GM12878 (cell line): ENCODE measurements at regions not wholly inside any gene's neighbourhood (a gene's known extent, or its start where the extent isn't known, plus 50 kb on each side); places are given as distances from the start of the nearest gene placed in this dataset.

Experiments
- ATAC-seq: fragments of 200-7000 bp; cut with Tn5 transposase; 3 replicates; pipeline ENCODE4 v1.9.1; 2020; ENCODE audit warnings: mild to moderate bottlenecking, moderate library complexity
- BruUV-seq: library from RNA; stranded (reverse); fragments of 400-500 nt; replicated peaks from 2 replicates; lab custom pipeline; 2021; lab: Mats Ljungman, UMichigan
- CTCF ChIA-PET: fragments of 300-600 bp; sonication (Branson Sonifier 250); formaldehyde crosslinking; extraction: SDS; loops from one replicate; lab custom pipeline; 2021; ENCODE audit warnings: inconsistent platforms; lab: Yijun Ruan, JAX
- POLR2A ChIA-PET: fragments of 350-600 bp; formaldehyde crosslinking; extraction: SDS; loops from one replicate; lab custom pipeline; 2021; ENCODE audit warnings: inconsistent platforms; lab: Charles Lee
- RAD21 ChIA-PET: fragments of 300-600 bp; sonication (Branson Sonifier 250); formaldehyde crosslinking; loops from one replicate; lab custom pipeline; 2023; ENCODE audit warnings: antibody characterized with exemption; ENCODE audit not compliant: unreplicated experiment; lab: Charles Lee
- SMC1A ChIA-PET: fragments of 300-600 bp; sonication (Branson Sonifier 250); formaldehyde crosslinking; loops from one replicate; lab custom pipeline; 2023; ENCODE audit not compliant: unreplicated experiment, uncharacterized antibody; lab: Charles Lee
- DNase-seq: peaks from one replicate; pipeline ENCODE4 v3.0.0-alpha.2; 2011; ENCODE audit warnings: low read depth, low spot score
- FAIRE-seq: peaks from 3 replicates; lab custom pipeline; 2011; peaks lifted over from hg19 to GRCh38; lab: Jason Lieb, UNC
- H2AFZ ChIP-seq: 2 replicates; pipeline ENCODE4 v1.6.0; 2011; ENCODE audit warnings: low read depth, low read length, control low read depth; ENCODE audit not compliant: control insufficient read depth
- H3K27ac ChIP-seq: 2 replicates; pipeline ENCODE4 v1.5.1; 2011; ENCODE audit warnings: control low read depth; ENCODE audit not compliant: control insufficient read depth, insufficient read depth
- H3K27me3 ChIP-seq, 2 experiments: replicated peaks in 1 of 2; 2 replicates each; pipeline versions ENCODE4 v1.6.0 to v1.6.1; 2011; ENCODE audit warnings: low read length in 1 of 2; ENCODE audit not compliant: control insufficient read depth in 2 of 2, insufficient read depth in 2 of 2
- H3K36me3 ChIP-seq, 2 experiments: 2 replicates each; pipeline ENCODE4 v1.5.1; 2011; ENCODE audit warnings: low read length in 1 of 2; ENCODE audit not compliant: control insufficient read depth in 2 of 2, insufficient read depth in 2 of 2
- H3K4me1 ChIP-seq: 2 replicates; pipeline ENCODE4 v1.6.1; 2011; ENCODE audit warnings: mild to moderate bottlenecking, low read length, moderate library complexity, mixed read lengths; ENCODE audit not compliant: control insufficient read depth, insufficient read depth
- H3K4me2 ChIP-seq: 2 replicates; pipeline ENCODE4 v1.6.0; 2011; ENCODE audit warnings: control low read depth; ENCODE audit not compliant: control insufficient read depth, insufficient read depth
- H3K4me3 ChIP-seq: fragments of 200-600 bp; sonication (generic); 2 replicates; pipeline ENCODE4 v1.5.1; 2016
- H3K79me2 ChIP-seq: 2 replicates; pipeline ENCODE4 v1.6.0; 2011; ENCODE audit warnings: low read length; ENCODE audit not compliant: control insufficient read depth, insufficient read depth
- H3K9ac ChIP-seq: 2 replicates; pipeline ENCODE4 v1.8.0; 2011; ENCODE audit warnings: low read length, control low read depth, mixed read lengths; ENCODE audit not compliant: control insufficient read depth, insufficient read depth
- H3K9me3 ChIP-seq: replicated peaks from 3 replicates; pipeline ENCODE4 v1.5.1; 2011; ENCODE audit warnings: mild to moderate bottlenecking, low read length; ENCODE audit not compliant: control insufficient read depth, insufficient read depth
- H4K20me1 ChIP-seq: 2 replicates; pipeline ENCODE4 v1.6.0; 2011; ENCODE audit not compliant: control insufficient read depth, insufficient read depth
- BHLHE40 ChIP-seq, 2 experiments: fragments of 450-650 bp in 1 of 2; IDR thresholded peaks; 2 replicates each; pipeline ENCODE4 v1.6.1; 2011 to 2017; ENCODE audit warnings: low read depth in 2 of 2, borderline replicate concordance in 1 of 2, improper control_type of control experiment in 1 of 2, low read length in 1 of 2, mild to moderate bottlenecking in 1 of 2
- CBFB ChIP-seq: IDR thresholded peaks from 2 replicates; pipeline ENCODE4 v1.6.1; 2016; ENCODE audit warnings: antibody characterized with exemption, low read depth
- EZH2 ChIP-seq: IDR thresholded peaks from 2 replicates; pipeline ENCODE4 v1.6.1; 2012; ENCODE audit warnings: low read depth, mild to moderate bottlenecking, control low read depth, inconsistent platforms, low read length, borderline replicate concordance; ENCODE audit not compliant: control insufficient read depth
- IKZF1 ChIP-seq: fragments of 450-650 bp; conservative IDR thresholded peaks from 2 replicates; pipeline ENCODE4 v1.6.1; 2017; ENCODE audit warnings: antibody characterized with exemption, mild to moderate bottlenecking
- IRF4 ChIP-seq: IDR thresholded peaks from 2 replicates; pipeline ENCODE4 v1.6.1; 2011; ENCODE audit warnings: low read depth, low read length
- NFIC ChIP-seq: IDR thresholded peaks from 2 replicates; pipeline ENCODE4 v1.6.1; 2012; ENCODE audit warnings: low read depth, mild to moderate bottlenecking, inconsistent platforms, low read length, moderate library complexity
- POLR2A ChIP-seq: IDR thresholded peaks from 2 replicates; pipeline ENCODE4 v1.6.1; 2011; ENCODE audit warnings: low read depth, mild to moderate bottlenecking, low read length
- POU2F2 ChIP-seq: IDR thresholded peaks from 3 replicates; pipeline ENCODE4 v1.6.1; 2011; ENCODE audit warnings: low read depth, mild to moderate bottlenecking, low read length, borderline replicate concordance
- RAD51 ChIP-seq: fragments of 450-650 bp; IDR thresholded peaks from 2 replicates; pipeline ENCODE4 v1.6.1; 2016; ENCODE audit warnings: moderate library complexity, mild to moderate bottlenecking, inconsistent platforms
- RELB ChIP-seq: fragments of 450-650 bp; IDR thresholded peaks from 2 replicates; pipeline ENCODE4 v1.6.1; 2017; ENCODE audit warnings: low read depth, mild to moderate bottlenecking, moderate library complexity
- SMARCA5 ChIP-seq: fragments of 450-650 bp; IDR thresholded peaks from 2 replicates; pipeline ENCODE4 v1.6.1; 2017; ENCODE audit warnings: mild to moderate bottlenecking
- TAF1 ChIP-seq: IDR thresholded peaks from 2 replicates; pipeline ENCODE4 v1.6.1; 2011; ENCODE audit warnings: mild to moderate bottlenecking, low read depth, low read length, borderline replicate concordance
- ZBED1 ChIP-seq: IDR thresholded peaks from 2 replicates; pipeline ENCODE4 v1.6.1; 2016; ENCODE audit warnings: borderline replicate concordance
- ZNF274 ChIP-seq: IDR thresholded peaks from one replicate; pipeline ENCODE4 v1.8.0; 2011; ENCODE audit not compliant: insufficient read length, insufficient read depth
- ZSCAN29 ChIP-seq: fragments of 450-650 bp; IDR thresholded peaks from 2 replicates; pipeline ENCODE4 v1.6.1; 2017; ENCODE audit warnings: mild to moderate bottlenecking, moderate library complexity
- WGBS: methylation state at CpG from one replicate; pipeline ENCODE4 v1.1.6; 2016; ENCODE audit warnings: low lambda C conversion rate; ENCODE audit not compliant: insufficient replicate concordance, insufficient coverage; ENCODE audit errors: missing lambda C conversion rate; 5-methylcytosine and 5-hydroxymethylcytosine counted together
- in situ Hi-C: fragments of 300-500 bp; cut with MboI; formaldehyde crosslinking; loops from 9 replicates; pipeline ENCODE4 v1.14.3; 2018; ENCODE audit warnings: mixed read lengths
- intact Hi-C: fragments of 100-400 bp; cut with micrococcal nuclease; formaldehyde crosslinking; loops from one replicate; pipeline ENCODE4 v1.14.2; 2022; ENCODE audit not compliant: unreplicated experiment
- TF ChIP-seq, protein P1 (sequence below): fragments of 450-650 bp; formaldehyde crosslinking; IDR thresholded peaks from 2 replicates; pipeline ENCODE4 v1.4.0; 2020; ENCODE audit warnings: mild to moderate bottlenecking, moderate library complexity
- TF ChIP-seq, protein P2 (sequence below): IDR thresholded peaks from 2 replicates; pipeline ENCODE4 v1.6.1; 2012; ENCODE audit warnings: low read length, inconsistent platforms
- TF ChIP-seq, protein P3 (sequence below): IDR thresholded peaks from 2 replicates; pipeline ENCODE4 v1.6.1; 2012; ENCODE audit warnings: low read depth, low read length, improper control_type of control experiment

GRCh38 chr4:38235354-38235753 is 275.2 kb downstream of the PTTG2 start (continued):
- TF ChIP-seq, protein P1, sequence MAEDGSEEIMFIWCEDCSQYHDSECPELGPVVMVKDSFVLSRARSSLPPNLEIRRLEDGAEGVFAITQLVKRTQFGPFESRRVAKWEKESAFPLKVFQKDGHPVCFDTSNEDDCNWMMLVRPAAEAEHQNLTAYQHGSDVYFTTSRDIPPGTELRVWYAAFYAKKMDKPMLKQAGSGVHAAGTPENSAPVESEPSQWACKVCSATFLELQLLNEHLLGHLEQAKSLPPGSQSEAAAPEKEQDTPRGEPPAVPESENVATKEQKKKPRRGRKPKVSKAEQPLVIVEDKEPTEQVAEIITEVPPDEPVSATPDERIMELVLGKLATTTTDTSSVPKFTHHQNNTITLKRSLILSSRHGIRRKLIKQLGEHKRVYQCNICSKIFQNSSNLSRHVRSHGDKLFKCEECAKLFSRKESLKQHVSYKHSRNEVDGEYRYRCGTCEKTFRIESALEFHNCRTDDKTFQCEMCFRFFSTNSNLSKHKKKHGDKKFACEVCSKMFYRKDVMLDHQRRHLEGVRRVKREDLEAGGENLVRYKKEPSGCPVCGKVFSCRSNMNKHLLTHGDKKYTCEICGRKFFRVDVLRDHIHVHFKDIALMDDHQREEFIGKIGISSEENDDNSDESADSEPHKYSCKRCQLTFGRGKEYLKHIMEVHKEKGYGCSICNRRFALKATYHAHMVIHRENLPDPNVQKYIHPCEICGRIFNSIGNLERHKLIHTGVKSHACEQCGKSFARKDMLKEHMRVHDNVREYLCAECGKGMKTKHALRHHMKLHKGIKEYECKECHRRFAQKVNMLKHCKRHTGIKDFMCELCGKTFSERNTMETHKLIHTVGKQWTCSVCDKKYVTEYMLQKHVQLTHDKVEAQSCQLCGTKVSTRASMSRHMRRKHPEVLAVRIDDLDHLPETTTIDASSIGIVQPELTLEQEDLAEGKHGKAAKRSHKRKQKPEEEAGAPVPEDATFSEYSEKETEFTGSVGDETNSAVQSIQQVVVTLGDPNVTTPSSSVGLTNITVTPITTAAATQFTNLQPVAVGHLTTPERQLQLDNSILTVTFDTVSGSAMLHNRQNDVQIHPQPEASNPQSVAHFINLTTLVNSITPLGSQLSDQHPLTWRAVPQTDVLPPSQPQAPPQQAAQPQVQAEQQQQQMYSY (CRISPR knock-in tag), result no peak
- TF ChIP-seq POLR2A (no peak), IKZF1 (no peak), TAF1 (no peak)

GRCh38 chr4:38236003-38236402 is 275.8 kb downstream of the PTTG2 start:
- H3K27ac ChIP-seq, result no peak overlapping the region
- H3K4me1 ChIP-seq, result no peaks in the 10 kb centered on the region
- H3K27me3 ChIP-seq, result no peaks in the 10 kb centered on the region; a peak in 1 of 4 replicates
- no peaks in the 10 kb centered on the region for H3K79me2 ChIP-seq
- no peaks in the 10 kb centered on the region for H3K9me3 ChIP-seq
- DNase-seq (no peak), FAIRE-seq (no peak), ATAC-seq (no peak)
- H4K20me1 ChIP-seq, result no peaks in the 10 kb centered on the region
- ChIA-PET POLR2A (no interaction called here), SMC1A (interaction anchor here (1.5 kb wide), 1 partner anchor 56 kb away, joined by 5 read pairs; no protein-coding TSS in a partner anchor), RAD21 (interaction anchor here (1.5 kb wide), 1 partner anchor 56 kb away, joined by 3 read pairs; no protein-coding TSS in a partner anchor), CTCF (interaction anchor here (0.7 kb wide), 1 partner anchor 355 kb away, joined by 3 read pairs; no protein-coding TSS in a partner anchor)
- no peak overlapping the region for H2AFZ ChIP-seq
- intact Hi-C loops (no loop called here), in situ Hi-C loops (no loop called here)
- no peak overlapping the region for H3K9ac ChIP-seq
- H3K4me3 ChIP-seq, result no peak overlapping the region
- BruUV-seq, result no TSS peak
- H3K36me3 ChIP-seq, result no peaks in the 10 kb centered on the region
- 56% methylated on average over 8 of the region's 8 CpGs for WGBS
- no peak overlapping the region for H3K4me2 ChIP-seq
- TF ChIP-seq POU2F2, result no peak
- no peak for TF ChIP-seq RELB
- TF ChIP-seq CBFB, result no peak
- no peak for TF ChIP-seq BHLHE40 (IDR thresholded peaks at IDR 0.05; ENCODE audit: borderline replicate concordance in 1 of 2, low read depth in 2 of 2, low read length in 1 of 2)
- no peak for TF ChIP-seq NFIC
- TF ChIP-seq, protein P2, sequence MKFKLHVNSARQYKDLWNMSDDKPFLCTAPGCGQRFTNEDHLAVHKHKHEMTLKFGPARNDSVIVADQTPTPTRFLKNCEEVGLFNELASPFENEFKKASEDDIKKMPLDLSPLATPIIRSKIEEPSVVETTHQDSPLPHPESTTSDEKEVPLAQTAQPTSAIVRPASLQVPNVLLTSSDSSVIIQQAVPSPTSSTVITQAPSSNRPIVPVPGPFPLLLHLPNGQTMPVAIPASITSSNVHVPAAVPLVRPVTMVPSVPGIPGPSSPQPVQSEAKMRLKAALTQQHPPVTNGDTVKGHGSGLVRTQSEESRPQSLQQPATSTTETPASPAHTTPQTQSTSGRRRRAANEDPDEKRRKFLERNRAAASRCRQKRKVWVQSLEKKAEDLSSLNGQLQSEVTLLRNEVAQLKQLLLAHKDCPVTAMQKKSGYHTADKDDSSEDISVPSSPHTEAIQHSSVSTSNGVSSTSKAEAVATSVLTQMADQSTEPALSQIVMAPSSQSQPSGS, result no peak
- TF ChIP-seq, protein P3, sequence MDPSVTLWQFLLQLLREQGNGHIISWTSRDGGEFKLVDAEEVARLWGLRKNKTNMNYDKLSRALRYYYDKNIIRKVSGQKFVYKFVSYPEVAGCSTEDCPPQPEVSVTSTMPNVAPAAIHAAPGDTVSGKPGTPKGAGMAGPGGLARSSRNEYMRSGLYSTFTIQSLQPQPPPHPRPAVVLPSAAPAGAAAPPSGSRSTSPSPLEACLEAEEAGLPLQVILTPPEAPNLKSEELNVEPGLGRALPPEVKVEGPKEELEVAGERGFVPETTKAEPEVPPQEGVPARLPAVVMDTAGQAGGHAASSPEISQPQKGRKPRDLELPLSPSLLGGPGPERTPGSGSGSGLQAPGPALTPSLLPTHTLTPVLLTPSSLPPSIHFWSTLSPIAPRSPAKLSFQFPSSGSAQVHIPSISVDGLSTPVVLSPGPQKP, result no peak
- no peak for TF ChIP-seq ZBED1
- TF ChIP-seq ZSCAN29, result no peak
- TF ChIP-seq SMARCA5, result no peak
- no peak for TF ChIP-seq EZH2
- TF ChIP-seq ZNF274, result no peak
- TF ChIP-seq RAD51, result no peak
- TF ChIP-seq IRF4, result no peak
